ENCODE measurements at regions not wholly inside any gene's neighbourhood (a gene's known extent, or its start where the extent isn't known, plus 50 kb on each side); places are given as distances from the start of the nearest gene placed in this dataset.

DNA sequence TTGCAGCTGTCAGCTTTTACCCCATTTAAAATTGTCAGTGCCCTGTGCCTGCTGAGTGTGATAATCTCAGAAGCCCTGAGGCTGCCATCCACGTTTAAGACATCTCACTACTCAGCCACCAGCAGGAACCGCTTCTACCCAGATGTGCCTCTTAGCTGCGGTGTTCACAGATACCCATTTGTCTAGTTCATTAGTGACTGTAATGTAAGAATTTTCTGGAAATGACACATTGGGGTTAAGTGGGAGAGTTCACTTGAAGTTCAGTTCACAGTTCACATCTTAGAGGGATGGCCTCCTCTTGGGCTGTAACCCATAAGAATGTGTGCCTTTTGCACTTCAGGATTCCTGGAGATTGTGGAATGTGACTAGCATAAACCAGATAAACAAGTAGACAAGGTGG, 477.7 kb downstream of the BTBD3 start:
- DNase-seq: no peak

DNA sequence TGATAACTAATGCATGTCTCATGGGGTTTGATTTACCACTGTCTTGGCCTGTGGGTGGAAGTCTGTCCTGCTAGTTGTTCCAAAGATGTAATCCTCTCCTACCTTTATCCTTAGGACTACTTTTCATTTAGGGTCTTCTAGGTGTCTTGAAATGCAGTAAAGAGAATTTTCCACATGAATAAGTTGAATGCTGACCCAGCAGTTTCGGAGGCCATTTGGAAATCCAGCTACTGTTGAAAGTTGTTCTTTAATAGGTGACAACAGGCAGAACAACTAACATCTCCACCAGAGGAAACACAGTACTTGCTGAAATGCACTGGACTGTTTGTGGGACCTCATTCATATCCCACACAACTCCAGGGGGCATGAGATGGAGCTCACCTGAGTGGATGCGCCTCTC, 478.1 kb downstream of the BTBD3 start:
- DNase-seq: no peak

DNA sequence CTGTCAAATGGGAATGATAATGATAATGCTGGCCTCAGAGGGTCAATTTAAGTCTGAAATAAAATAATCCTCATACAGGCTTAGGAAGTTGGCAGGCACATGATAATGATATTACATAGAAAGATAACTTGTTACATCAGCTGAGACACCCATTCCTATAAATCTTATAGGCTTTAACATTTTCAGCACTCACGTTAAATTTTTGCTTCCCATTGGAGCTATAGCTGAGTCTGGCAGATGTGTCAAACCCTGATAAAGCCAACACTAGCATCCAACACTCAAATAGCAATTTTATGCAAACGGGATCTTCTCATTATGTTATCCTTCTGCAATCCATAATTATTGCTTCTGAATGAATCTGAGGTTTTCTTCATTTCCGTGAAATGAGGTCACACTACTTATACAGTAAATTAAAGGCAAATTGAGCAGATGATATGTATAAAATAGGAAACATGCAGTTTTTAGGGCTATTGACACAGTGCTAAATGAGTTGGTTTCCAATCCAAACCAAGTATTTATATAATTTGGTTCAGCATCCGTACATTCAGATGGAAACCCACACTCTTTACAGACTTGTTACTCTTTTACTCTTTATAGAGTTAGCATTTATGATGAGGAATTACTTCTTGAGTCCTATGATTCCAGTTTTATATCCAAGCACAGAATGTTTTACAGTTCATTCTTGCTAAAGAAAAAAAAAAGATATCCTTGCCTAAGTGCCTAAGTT, 481.6 kb downstream of the BTBD3 start:
- no peak for DNase-seq

DNA sequence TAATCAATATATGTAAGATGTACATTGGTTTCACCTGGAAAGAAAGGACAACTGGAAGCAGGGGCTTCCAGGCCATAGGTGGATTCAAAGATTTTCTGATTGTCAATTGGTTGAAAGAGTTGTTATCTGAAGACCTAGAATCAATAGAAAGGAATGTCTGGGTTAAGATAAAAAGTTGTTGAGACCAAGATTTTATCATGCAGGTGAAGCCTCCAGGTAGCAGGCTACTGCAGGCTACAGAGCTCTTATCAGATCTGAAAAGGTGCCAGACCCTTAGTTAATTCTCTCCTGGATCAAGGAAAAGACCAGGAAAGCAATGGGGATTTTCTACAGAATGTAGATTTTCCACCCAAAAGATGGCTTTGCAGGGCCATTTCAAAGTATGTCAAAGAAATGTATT, 487.2 kb downstream of the BTBD3 start:
- no peak for DNase-seq

DNA sequence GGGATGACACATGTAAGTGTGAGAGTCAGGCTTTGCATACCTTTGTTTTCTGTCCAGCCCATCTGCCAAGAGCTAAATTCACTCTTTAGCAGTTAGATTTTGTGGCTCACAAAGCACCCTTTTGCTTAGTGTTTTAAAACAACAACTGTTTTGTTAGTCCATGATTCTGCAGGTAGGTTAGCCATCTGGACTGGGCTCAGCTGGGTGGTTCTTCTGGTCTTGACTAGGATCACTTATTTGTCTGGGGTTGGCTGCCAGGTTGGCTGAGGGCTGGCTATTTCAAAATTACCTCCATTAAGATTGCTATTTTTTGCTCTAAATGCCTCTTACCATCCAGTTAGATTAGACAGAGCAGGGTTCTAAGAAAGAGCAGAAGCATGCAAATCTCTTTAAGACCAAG, 489.3 kb downstream of the BTBD3 start:
- DNase-seq: no peak

DNA sequence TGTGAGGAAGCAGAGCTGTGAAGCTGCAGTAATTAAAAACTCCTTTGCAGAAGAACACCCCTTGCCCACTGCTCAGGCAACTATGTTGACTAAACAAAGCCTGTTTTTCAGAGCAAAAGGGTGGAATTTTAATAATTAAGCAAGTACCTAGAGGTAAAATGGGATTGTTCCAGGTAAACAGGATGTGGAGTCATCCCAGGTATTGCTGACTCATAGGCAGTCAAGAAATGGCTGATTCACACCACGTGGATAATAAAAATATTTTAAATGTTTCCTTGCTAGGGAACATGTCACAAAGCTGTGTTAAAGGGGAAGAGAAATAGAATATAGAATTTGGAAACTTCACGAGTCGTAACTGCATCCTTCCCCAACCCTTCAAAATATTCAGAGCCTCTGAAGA, 491.8 kb downstream of the BTBD3 start:
- no peak for DNase-seq

DNA sequence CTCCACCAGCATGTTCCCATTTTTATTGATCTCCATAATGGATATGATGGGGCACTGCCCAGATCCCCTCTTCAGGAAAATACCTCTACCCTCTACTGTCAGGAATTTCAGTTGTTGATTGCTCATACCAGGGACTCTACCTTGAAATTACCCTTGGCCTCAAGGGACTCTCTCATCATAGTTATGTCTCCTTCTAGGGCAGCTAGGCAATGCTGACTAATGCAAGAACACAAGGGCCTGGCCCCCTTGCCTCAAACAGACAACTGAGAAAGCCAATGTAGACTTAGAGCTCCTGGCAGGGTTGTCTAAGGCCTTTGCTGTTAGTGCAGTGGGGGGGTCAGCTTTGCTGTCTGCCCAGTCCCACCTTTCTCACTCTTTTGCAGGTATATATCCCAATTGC, 493.1 kb downstream of the BTBD3 start:
- no peak for DNase-seq

DNA sequence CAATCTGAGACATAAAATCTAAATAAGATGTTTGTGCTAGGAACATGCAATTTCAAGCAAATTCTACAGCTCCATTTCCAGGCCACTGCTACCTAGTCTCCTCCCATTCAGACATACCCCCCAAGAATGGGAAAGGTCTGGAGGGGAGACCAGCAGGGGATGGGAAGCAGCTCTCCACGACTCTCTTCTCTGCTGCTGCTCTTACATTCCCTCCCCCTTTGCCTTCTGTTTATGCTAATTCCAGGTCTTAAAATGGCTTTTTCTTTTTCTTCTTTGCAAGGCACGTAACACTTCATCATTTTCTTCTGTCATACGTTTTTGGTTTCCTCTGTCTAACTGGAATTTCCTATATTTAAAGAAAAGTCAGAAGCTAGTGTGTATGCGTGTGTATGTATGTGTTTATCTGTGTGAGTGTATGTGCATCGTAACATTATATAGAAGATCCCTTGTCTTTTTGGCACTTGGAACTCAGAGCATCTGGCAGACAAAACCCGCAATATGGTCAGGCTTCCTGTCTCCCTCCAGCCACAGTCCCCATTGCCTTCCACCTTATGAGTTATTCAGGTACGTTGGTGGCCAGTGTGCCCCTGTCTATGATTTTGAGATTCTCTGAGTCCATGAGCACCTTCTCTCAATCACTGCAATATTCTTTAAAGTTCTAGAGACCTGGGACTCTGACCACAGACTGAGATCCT, 493.7 kb downstream of the BTBD3 start:
- DNase-seq: no peak

DNA sequence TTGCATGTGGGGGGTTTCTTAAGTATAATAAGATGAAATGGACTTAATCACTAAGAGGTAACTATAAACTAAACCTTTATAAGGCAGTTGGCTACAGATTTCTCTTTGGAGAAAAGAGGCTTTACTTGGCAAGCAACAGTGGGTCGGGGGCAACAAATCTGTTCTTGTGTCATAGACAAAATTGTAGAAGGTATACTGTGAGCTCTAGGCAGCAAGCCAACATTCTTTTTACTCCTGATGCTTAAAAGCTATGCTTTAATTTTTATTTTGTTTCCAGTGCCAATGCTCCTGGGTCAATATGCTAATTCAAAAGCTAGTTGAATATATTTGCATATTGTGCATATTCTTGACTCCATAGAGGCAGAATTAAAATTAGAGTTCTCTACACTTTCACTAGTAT, 495.4 kb downstream of the BTBD3 start:
- DNase-seq: no peak

DNA sequence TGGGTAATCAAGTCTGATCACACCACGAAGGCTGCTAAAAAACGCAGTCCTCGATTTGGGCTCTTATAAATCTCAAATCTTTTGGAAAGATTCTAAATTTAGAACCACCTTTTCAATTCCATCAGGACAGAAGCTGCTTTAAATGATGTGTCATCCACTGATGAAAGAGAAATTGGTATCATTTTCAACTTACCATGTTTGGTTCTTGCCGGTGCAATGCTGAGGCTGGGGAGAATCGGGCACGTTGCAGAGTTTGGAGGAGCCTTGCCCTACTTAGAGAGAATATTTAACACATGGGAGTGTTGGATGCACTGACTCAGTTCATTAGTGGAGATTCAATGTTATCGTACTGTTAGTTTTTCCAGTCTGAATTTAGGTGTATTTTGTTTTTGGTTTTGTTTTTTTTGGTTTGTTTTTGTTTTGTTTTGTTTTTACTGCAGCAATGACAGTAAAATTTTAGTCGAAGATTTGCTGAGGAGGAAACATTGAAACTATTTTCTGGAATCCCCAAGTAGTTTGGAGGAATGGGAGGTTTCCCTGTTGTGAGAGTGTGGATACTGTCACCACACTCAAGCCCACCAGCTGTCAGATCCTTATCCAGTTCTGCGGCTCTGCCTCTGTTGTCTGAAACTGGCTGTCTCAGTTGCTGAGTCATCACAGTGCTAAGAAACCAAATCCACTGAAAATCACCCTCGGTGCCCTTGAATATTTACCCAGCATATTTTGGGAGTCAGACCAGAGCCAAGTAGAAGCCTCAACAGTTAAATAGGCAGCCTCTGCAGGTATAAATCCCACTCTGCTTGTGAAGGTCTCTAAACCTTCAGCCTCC, 497.0 kb downstream of the BTBD3 start:
- no peak for DNase-seq

DNA sequence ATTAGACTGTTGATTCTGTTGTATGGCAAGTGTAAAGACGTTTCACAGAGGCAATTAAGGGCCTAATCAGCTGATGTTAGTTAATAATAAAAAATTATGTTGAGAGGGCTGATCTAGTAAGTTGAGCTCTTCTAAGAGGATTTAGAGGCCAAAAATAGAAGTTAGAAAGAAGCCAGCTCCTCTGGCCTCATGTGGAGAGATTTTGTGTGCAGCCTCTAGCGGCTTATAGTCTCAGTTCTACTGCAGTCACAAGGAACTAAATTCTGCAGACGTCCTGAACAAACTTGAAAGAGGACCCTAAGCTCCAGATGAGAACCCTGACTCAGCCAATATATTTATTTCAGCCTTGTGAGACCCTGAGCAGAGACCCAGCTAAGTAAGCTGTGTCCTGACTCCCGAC, 498.6 kb downstream of the BTBD3 start:
- no peak for DNase-seq

DNA sequence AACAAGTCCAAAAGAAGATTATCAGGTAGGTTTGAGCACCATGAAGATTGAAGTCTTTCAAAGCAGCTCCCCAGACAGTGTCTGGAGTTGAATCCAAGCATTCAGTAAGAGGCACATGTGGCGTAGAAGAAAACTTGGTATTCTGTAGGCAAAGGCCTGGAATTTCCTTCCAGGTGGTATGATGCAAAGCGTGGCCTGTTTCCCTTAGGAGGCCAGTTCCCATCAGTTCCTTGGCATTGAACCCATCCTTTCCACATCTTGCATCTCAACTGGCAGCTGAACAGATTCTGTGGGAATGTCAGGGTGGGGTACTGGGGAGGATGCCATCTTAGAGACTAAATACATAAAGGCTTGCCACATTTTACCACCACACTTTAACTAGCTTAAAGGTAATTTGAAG, 516.0 kb downstream of the BTBD3 start:
- DNase-seq: no peak

DNA sequence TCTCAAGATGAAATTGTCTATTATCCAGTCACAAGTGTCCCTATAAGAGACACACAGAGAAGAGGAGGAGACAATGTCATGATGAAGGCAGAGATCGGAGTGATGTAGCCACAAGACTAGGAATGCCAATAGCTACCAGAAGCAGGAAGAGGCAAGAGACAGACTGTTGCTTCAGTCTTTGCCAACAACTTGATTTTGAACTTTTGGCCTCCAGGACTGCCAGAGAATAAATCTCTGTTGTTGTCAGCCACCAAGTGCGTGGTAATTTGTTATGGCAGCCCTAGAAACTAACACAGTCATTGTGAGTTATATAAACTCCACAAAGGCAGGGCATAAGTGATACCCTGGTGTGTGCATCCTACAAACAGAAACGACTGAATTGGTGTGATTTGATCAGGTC, 517.0 kb downstream of the BTBD3 start:
- no peak for DNase-seq

DNA sequence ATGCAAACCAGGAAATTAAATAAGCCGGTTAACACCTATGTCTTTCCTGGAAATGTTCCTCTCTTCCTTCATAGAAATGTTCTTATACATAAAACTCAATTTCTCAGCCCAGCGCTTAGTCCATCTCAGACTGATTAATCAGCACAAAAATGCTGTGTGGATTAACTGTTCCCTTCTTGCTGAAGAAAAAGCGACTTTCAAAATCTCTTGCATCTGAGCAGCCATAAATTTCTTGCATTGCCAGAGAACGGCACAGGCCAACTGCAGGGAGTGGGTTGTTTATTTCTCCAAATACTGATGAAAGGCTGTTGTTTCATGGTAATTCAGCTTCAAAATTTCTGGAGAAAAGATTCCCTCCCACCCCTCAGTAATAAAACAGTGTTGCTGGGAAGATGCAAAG, 517.6 kb downstream of the BTBD3 start:
- no peak for DNase-seq

DNA sequence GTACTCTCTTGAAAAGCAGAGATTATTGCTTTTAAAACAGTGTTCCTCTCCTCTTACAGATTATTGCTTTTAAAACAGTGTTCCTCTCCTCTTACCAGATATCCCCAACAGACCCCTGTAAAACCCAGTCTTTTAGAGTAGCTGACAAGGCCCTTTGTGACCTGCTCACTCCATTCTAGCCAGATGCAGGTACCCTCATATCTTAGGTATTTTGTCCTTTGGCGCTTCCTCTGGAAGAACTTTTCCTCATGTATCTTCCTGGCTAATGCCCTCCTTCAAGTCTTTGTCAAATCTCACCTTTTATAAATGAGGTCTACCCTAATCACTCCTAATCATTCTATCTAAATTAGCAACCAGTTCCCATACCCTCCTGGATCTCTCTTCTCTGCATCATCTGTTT, 536.0 kb downstream of the BTBD3 start:
- DNase-seq: no peak

DNA sequence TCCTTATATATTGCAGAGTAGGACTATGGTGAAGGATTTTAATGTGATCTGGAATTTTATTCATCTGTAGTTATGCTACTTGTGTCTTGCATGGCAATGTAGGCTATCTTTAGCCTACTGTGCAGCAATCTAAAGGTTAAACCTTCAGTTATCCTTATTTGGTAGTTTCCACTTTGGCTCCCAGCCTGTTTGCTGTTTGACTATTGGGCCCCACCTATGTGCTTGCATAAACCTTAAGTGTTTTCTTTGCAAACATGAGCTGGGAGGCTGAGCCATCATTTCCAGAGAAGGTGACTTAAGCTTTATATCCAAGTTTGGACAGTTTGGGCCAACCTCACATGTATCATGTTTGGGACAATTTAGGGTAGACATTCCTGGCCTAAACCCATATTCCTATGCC, 537.5 kb downstream of the BTBD3 start:
- no peak for DNase-seq

DNA sequence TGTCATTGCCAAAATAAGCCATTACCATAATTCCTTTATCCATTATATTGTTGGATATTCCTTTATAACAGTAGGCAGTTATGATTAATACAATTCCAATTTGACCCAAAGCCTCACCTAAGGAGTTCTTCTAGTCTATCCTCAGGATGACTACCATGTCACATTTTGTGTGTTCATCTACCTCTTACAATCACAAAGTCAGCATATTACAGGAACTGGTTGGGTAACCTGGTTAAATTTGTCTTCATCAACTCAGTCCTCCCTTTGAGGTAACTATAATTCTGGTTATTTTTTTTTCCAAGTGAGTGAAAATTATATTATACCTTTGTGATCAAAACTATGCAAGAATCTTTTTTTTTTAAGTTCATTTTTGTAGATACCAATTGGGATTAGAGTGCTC, 540.5 kb downstream of the BTBD3 start:
- DNase-seq: no peak

DNA sequence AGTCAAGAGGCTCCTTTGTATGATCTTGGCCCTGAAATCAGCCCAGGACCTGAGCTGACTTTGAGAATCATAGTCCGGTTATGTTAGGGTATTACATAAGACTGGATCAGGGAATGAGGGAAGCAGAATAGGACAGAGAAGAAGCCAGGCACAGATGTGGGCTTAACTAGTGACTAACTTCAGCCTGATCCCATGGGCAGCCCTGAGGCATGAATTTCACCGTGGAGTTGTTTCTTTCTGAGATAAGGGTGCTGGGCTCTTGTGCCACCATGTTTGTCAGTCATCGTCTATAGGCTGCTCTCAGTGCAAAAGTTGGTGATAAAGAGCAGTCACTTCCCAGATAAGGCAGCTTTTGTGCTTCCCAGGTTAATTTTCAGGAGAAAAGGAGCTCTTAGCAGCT, 544.7 kb upstream of the SPTLC3 start:
- no peak for DNase-seq

DNA sequence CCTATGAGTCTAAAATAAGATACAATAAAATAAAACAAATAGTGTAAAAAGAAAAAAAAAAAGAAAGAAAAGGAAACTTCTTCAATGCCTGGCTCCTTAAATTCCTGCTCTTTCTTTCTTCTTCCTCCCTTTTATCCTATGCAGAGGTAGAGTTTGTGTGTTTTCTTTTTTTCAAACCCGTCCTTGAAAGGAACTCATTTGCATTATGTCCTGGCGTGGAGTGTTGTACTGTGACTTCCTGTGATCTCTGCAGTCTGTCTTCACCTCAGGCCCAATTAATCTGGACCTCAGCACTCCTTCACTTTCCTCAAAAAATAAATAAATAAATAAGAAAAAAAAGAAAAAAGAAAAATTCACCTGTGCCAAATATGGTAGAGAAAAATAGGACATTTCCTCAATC, 541.9 kb upstream of the SPTLC3 start:
- no peak for DNase-seq

DNA sequence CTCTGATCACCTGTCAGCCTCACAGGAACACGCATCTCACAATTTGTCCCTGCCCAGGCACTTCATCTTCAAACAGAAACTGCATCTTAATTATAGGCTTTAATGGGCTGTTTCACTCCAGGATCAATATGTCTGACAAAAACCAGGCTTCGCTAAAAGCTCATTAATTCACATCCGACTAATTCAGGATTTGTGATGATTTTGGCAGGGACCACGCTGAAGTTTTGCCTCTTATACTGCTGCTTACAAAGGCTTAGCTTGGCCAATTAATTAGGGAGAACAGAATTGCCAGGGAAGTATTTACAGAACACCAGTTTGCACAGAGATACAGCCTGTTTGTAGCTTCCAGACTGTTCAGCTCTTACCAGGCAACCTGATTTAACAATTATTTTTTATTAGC, 541.0 kb upstream of the SPTLC3 start:
- no peak for DNase-seq

DNA sequence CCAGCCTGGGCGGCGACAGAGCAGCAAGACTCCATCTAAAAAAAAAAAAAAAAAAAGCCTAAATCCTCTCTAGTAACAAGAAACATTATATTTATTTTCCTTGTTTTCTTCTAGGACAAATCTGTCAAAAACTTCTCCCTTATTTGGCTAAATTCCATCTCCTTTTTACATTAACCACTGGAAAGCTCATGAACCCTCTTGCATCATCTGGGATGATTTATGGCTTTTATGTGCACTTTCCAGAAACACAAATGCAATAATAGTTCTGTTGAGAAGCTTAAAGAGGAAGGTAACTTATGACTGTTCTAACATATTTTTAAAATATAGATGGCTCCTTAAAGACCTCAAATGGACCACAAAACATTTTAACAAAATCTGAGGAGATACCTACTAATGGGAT, 526.1 kb upstream of the SPTLC3 start:
- DNase-seq: no peak

DNA sequence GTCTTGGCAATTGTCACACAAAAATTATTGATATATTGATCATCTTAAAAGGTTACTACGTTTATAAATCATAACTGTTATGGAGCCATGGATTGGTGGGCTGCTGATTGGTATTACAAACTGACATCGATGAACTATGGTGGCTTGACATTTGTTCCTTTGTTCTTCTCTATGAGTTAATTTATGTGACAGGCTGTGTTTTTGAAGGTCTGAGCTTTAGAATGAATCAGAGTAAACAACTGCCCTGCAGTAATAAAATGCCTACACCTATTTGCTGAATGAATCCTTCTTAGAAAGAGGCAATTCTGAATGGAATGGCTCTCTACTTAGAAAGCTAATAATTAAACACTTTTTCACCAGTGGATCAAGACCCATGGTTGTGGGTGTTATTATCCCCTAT, 506.3 kb upstream of the SPTLC3 start:
- DNase-seq: no peak

DNA sequence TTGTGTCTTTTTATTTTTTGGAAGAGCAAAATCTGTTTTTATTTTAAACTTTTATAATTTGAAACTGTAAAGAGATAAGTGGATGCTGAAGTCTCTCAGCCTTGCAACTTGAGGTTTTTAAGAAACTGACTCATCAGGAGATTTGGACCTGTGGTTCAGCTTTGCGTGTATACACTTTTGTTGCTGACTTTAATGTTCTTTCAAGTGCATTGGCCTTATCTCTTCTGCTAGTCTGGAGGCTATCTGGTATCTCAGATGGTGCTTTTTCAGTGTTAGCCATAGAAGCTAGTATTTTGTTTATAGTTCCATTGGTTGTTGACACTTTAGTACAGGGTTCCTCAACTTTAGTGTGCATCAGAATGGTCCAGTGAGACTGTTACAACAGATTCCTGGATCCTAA, 504.0 kb upstream of the SPTLC3 start:
- no peak for DNase-seq

DNA sequence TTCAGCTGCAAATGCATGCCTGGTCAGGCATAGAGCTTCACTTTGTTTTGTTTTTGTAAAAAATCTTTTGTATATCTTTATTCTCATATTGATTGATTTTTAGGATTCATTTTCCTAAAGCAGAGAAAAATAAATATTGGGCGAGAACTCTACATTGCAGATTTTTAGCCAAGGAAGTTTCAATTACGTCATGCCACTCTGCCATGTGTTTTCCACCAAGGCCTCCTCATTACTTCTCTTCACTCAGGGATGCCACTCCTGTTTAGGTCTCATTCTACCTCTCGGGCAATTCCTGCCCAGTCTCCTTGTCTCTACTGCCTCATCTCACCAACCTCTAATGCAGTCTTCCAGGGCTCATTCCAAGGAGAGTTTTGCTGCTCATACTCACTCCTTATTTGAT, 497.3 kb upstream of the SPTLC3 start:
- DNase-seq: no peak

Measured in right forelimb (tissue), 1 donor.